ENCODE measurements at regions not wholly inside any gene's neighbourhood (a gene's known extent, or its start where the extent isn't known, plus 50 kb on each side); places are given as distances from the start of the nearest gene placed in this dataset.

- TF ChIP-seq CTCF (IDR thresholded peaks at IDR 0.05; ENCODE audit: insufficient read depth, low read length, poor library complexity, severe bottlenecking) (no peak), EZH2phosphoT487 (conservative IDR thresholded peaks at IDR 0.05; ENCODE audit: low read length) (no peak)
Measured at GRCh38 chr3:127107491-127108375, 85.2 kb upstream of the PRR23E start.

All from SU-DHL-6 (cell line).